SU-DHL-6 (cell line): ENCODE measurements at regions not wholly inside any gene's neighbourhood (a gene's known extent, or its start where the extent isn't known, plus 50 kb on each side); places are given as distances from the start of the nearest gene placed in this dataset.

Experiments
- H2AFZ ChIP-seq: fragments of 200-600 bp; sonication (generic); 2 replicates; pipeline ENCODE4 v1.6.1; 2014; ENCODE audit warnings: low read depth, mild to moderate bottlenecking, moderate library complexity, mixed read lengths, antibody characterized with exemption, low read length; ENCODE audit not compliant: severe bottlenecking
- H3F3A ChIP-seq: fragments of 200-600 bp; shearing (Covaris generic); 2 replicates; pipeline ENCODE4 v1.6.0; 2016; ENCODE audit warnings: antibody characterized with exemption, mild to moderate bottlenecking; ENCODE audit not compliant: insufficient read depth
- H3K27ac ChIP-seq: fragments of 200-600 bp; sonication (generic); 2 replicates; pipeline ENCODE4 v1.5.1; 2016; ENCODE audit warnings: low read depth, mild to moderate bottlenecking, low read length, moderate library complexity, mixed read lengths
- H3K27me3 ChIP-seq: fragments of 200-600 bp; sonication (generic), shearing (Covaris generic); 2 replicates; pipeline ENCODE4 v1.6.0; 2014; ENCODE audit warnings: mild to moderate bottlenecking, low read length
- H3K36me3 ChIP-seq: fragments of 200-600 bp; sonication (generic); 2 replicates; pipeline ENCODE4 v1.6.1; 2014; ENCODE audit warnings: mild to moderate bottlenecking, low read length, mixed read lengths
- H3K4me2 ChIP-seq: fragments of 300-600, 200-600 bp; shearing (Covaris generic), sonication (generic); 2 replicates; pipeline ENCODE4 v1.6.0; 2014; ENCODE audit warnings: low read length, low read depth, mild to moderate bottlenecking; ENCODE audit not compliant: poor library complexity, severe bottlenecking
- H3K4me3 ChIP-seq: fragments of 200-600 bp; sonication (generic); 2 replicates; pipeline ENCODE4 v1.5.1; 2014; ENCODE audit warnings: antibody characterized with exemption, low read length, mild to moderate bottlenecking, mixed read lengths; ENCODE audit not compliant: insufficient read depth, poor library complexity, severe bottlenecking
- H3K79me2 ChIP-seq: fragments of 200-600 bp; sonication (generic); 2 replicates; pipeline ENCODE4 v1.6.1; 2014; ENCODE audit warnings: mild to moderate bottlenecking, low read length, moderate library complexity; ENCODE audit not compliant: insufficient read depth
- H3K9ac ChIP-seq: fragments of 200-600 bp; sonication (generic); 2 replicates; pipeline ENCODE4 v1.7.0; 2014; ENCODE audit warnings: mild to moderate bottlenecking, low read length
- H3K9me2 ChIP-seq: fragments of 200-600 bp; sonication (generic); replicated peaks from 2 replicates; pipeline ENCODE4 v1.6.1; 2014; ENCODE audit warnings: low read length; ENCODE audit not compliant: insufficient read depth
- H3K9me3 ChIP-seq: fragments of 200-600 bp; sonication (generic); 2 replicates; pipeline ENCODE4 v1.6.1; 2014; ENCODE audit warnings: low read length, mixed read lengths; ENCODE audit not compliant: insufficient read depth
- H4K20me1 ChIP-seq: fragments of 200-600 bp; sonication (generic); 2 replicates; pipeline ENCODE4 v1.6.1; 2014; ENCODE audit warnings: low read depth, mild to moderate bottlenecking, antibody characterized with exemption, low read length, moderate library complexity, mixed read lengths
- CTCF ChIP-seq: fragments of 200-600 bp; sonication (generic); IDR thresholded peaks from one replicate; pipeline ENCODE4 v1.5.1; 2017; ENCODE audit warnings: antibody characterized with exemption, mild to moderate bottlenecking, low read length, moderate library complexity; ENCODE audit not compliant: insufficient read depth, poor library complexity, severe bottlenecking
- EZH2phosphoT487 ChIP-seq: fragments of 200-600 bp; sonication (generic), shearing (Covaris generic); conservative IDR thresholded peaks from 2 replicates; pipeline ENCODE4 v1.6.1; 2018; ENCODE audit warnings: mild to moderate bottlenecking, antibody characterized with exemption, low read length, moderate library complexity, mixed read lengths

- Histone ChIP-seq H3K79me2 (no peaks in the 10 kb centered on the region), H3K9ac (no peak overlapping the region), H2AFZ (no peak overlapping the region), H4K20me1 (no peaks in the 10 kb centered on the region), H3K9me3 (no peaks in the 10 kb centered on the region), H3K36me3 (no peaks in the 10 kb centered on the region), H3K4me3 (no peak overlapping the region), H3F3A (no peaks in the 10 kb centered on the region), H3K27ac (no peak overlapping the region), H3K9me2 (no peaks in the 10 kb centered on the region), H3K27me3 (no peaks in the 10 kb centered on the region), H3K4me2 (no peak overlapping the region)
- TF ChIP-seq EZH2phosphoT487 (no peak), CTCF (no peak)
These were observed 55.8 kb upstream of the ARHGAP42 start for GRCh38 chr11:100631316-100631715.

- Histone ChIP-seq H3F3A (no peaks in the 10 kb centered on the region), H4K20me1 (no peaks in the 10 kb centered on the region), H3K27ac (no peak overlapping the region), H3K27me3 (no peaks in the 10 kb centered on the region), H3K9me2 (no peaks in the 10 kb centered on the region), H3K9ac (no peak overlapping the region), H2AFZ (no peak overlapping the region), H3K9me3 (no peaks in the 10 kb centered on the region), H3K79me2 (no peaks in the 10 kb centered on the region), H3K4me2 (no peak overlapping the region), H3K4me3 (no peak overlapping the region), H3K36me3 (no peaks in the 10 kb centered on the region)
- TF ChIP-seq CTCF = no peak
- no peak for TF ChIP-seq EZH2phosphoT487
These were observed 54.1 kb upstream of the ARHGAP42 start for GRCh38 chr11:100632941-100633452.

GRCh38 chr11:100635194-100635593, 51.9 kb upstream of the ARHGAP42 start:
- Histone ChIP-seq H3K27ac (no peak overlapping the region), H3K79me2 (no peaks in the 10 kb centered on the region), H3K4me2 (no peak overlapping the region), H3K9ac (no peak overlapping the region), H3K9me3 (no peaks in the 10 kb centered on the region), H3K27me3 (no peaks in the 10 kb centered on the region), H3F3A (no peaks in the 10 kb centered on the region), H3K4me3 (no peak overlapping the region), H4K20me1 (no peaks in the 10 kb centered on the region), H3K9me2 (no peaks in the 10 kb centered on the region), H3K36me3 (no peaks in the 10 kb centered on the region), H2AFZ (no peak overlapping the region)
- TF ChIP-seq CTCF (no peak), EZH2phosphoT487 (no peak)

GRCh38 chr11:100636536-100636935, 50.6 kb upstream of the ARHGAP42 start:
- H3K9ac ChIP-seq = no peak overlapping the region
- TF ChIP-seq CTCF = no peak
- TF ChIP-seq EZH2phosphoT487 = no peak
- no peaks in the 10 kb centered on the region for H3K27me3 ChIP-seq
- H3K9me2 ChIP-seq = no peaks in the 10 kb centered on the region
- no peaks in the 10 kb centered on the region for H4K20me1 ChIP-seq
- H3K27ac ChIP-seq = no peak overlapping the region
- no peak overlapping the region for H3K4me3 ChIP-seq
- no peaks in the 10 kb centered on the region for H3F3A ChIP-seq
- H3K36me3 ChIP-seq = no peaks in the 10 kb centered on the region
- no peak overlapping the region for H2AFZ ChIP-seq
- no peak overlapping the region for H3K4me2 ChIP-seq
- no peaks in the 10 kb centered on the region for H3K79me2 ChIP-seq
- no peaks in the 10 kb centered on the region for H3K9me3 ChIP-seq
